ENCODE measurements at regions not wholly inside any gene's neighbourhood (a gene's known extent, or its start where the extent isn't known, plus 50 kb on each side); places are given as distances from the start of the nearest gene placed in this dataset.

GRCh38 chr6:165229216-165229615 is 80.2 kb downstream of the C6orf118 start:
- DNase-seq = no peak

- no peak for DNase-seq
Measured at GRCh38 chr6:165227644-165228329, 81.6 kb downstream of the C6orf118 start.

GRCh38 chr6:165223736-165224135 is 85.7 kb downstream of the C6orf118 start:
- DNase-seq = no peak

GRCh38 chr6:165223101-165223500 is 86.3 kb downstream of the C6orf118 start:
- DNase-seq = no peak

- DNase-seq = no peak
Measured at GRCh38 chr6:165222315-165223025, 86.9 kb downstream of the C6orf118 start.

GRCh38 chr6:165220045-165220444 is 89.4 kb downstream of the C6orf118 start:
- DNase-seq = no peak

- DNase-seq = no peak
Measured at GRCh38 chr6:165219629-165220028, 89.8 kb downstream of the C6orf118 start.

GRCh38 chr6:165218829-165219228 is 90.6 kb downstream of the C6orf118 start:
- DNase-seq = no peak

- DNase-seq = no peak
Measured at GRCh38 chr6:165206798-165207197, 102.6 kb downstream of the C6orf118 start.

GRCh38 chr6:165205632-165206031 is 103.8 kb downstream of the C6orf118 start:
- DNase-seq = no peak

GRCh38 chr6:165204807-165205545 is 104.4 kb downstream of the C6orf118 start:
- DNase-seq = no peak

- DNase-seq = no peak
Measured at GRCh38 chr6:165200178-165200577, 109.2 kb downstream of the C6orf118 start.

- DNase-seq = no peak
Measured at GRCh38 chr6:165191461-165191860, 117.9 kb downstream of the C6orf118 start.

- DNase-seq = no peak
Measured at GRCh38 chr6:165186441-165187205, 122.8 kb downstream of the C6orf118 start.

GRCh38 chr6:165186041-165186440 is 123.4 kb downstream of the C6orf118 start:
- no peak for DNase-seq

GRCh38 chr6:165184192-165184979 is 125.0 kb downstream of the C6orf118 start:
- DNase-seq = no peak

GRCh38 chr6:165183496-165184140 is 125.8 kb downstream of the C6orf118 start:
- DNase-seq = no peak

GRCh38 chr6:165183071-165183470 is 126.3 kb downstream of the C6orf118 start:
- no peak for DNase-seq

GRCh38 chr6:165181951-165182414 is 127.4 kb downstream of the C6orf118 start:
- DNase-seq = no peak

GRCh38 chr6:165178056-165178455 is 131.3 kb downstream of the C6orf118 start:
- no peak for DNase-seq

GRCh38 chr6:165173484-165173883 is 135.9 kb downstream of the C6orf118 start:
- DNase-seq = no peak

GRCh38 chr6:165167861-165168260 is 141.5 kb downstream of the C6orf118 start:
- DNase-seq = no peak

All from DMS 273 treated with DMSO at 0.1 percent for 48 hours (cell line).